ENCODE measurements at regions not wholly inside any gene's neighbourhood (a gene's known extent, or its start where the extent isn't known, plus 50 kb on each side); places are given as distances from the start of the nearest gene placed in this dataset.

GRCh38 chr2:156190517-156190916 lies 142.0 kb downstream of the NR4A2 start:
- TF ChIP-seq ZFX (IDR thresholded peaks at IDR 0.05): no peak
- TF ChIP-seq, protein P1, sequence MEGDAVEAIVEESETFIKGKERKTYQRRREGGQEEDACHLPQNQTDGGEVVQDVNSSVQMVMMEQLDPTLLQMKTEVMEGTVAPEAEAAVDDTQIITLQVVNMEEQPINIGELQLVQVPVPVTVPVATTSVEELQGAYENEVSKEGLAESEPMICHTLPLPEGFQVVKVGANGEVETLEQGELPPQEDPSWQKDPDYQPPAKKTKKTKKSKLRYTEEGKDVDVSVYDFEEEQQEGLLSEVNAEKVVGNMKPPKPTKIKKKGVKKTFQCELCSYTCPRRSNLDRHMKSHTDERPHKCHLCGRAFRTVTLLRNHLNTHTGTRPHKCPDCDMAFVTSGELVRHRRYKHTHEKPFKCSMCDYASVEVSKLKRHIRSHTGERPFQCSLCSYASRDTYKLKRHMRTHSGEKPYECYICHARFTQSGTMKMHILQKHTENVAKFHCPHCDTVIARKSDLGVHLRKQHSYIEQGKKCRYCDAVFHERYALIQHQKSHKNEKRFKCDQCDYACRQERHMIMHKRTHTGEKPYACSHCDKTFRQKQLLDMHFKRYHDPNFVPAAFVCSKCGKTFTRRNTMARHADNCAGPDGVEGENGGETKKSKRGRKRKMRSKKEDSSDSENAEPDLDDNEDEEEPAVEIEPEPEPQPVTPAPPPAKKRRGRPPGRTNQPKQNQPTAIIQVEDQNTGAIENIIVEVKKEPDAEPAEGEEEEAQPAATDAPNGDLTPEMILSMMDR (conservative IDR thresholded peaks at IDR 0.05): no peak
- H3K27ac ChIP-seq: no peak overlapping the region

GRCh38 chr2:156189584-156189983 lies 142.9 kb downstream of the NR4A2 start:
- no peak overlapping the region for H3K27ac ChIP-seq
- TF ChIP-seq, protein P1 (conservative IDR thresholded peaks at IDR 0.05): no peak
- no peak for TF ChIP-seq ZFX (IDR thresholded peaks at IDR 0.05)

- H3K27ac ChIP-seq: no peak overlapping the region
- TF ChIP-seq, protein P1 (conservative IDR thresholded peaks at IDR 0.05): no peak
- TF ChIP-seq ZFX (IDR thresholded peaks at IDR 0.05): no peak
Observed at GRCh38 chr2:156189143-156189542, 143.4 kb downstream of the NR4A2 start.

DNA sequence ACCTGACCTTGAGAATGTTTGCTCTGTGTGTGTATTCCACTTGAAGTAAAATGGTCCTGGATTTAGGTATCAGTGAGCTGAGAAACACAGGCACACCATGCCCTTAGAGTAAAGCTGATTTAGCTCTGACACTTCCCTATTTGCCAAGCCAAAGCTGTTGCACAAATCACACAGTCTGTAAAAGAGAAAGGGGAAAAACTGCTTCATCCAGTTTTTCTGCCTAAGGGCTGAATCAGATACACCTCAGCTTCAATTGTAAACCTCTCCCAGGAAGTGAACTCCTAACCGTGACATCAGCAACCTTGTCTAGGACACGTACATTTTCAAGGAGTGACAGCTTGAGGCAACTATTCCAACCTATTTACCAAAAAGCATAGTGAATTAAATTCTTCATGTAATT lies 150.4 kb downstream of the NR4A2 start:
- H3K27ac ChIP-seq: no peak overlapping the region; the same call in 1 of the 2 replicates
- TF ChIP-seq ZFX (IDR thresholded peaks at IDR 0.05): no peak
- TF ChIP-seq, protein P1 (conservative IDR thresholded peaks at IDR 0.05): no peak

DNA sequence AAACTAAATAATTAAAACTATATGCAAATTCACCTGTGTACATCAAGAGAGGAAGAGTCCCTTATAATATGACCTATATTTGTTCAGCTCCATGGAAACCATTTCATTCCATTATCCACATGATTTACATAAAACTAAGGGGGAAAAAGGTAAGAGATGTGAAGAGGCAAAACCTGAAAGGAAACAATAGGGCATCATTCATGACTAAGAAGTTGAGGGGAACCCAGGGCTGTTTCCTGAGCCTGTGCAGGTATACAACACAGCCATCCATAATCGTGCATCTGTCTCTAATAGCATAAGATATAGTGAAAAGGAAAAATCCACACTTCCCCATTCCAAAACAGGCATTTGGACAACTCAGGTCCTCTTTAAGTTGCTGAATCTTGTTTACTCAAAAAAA lies 151.3 kb downstream of the NR4A2 start:
- H3K27ac ChIP-seq: no peak overlapping the region
- TF ChIP-seq, protein P1 (conservative IDR thresholded peaks at IDR 0.05): no peak
- no peak for TF ChIP-seq ZFX (IDR thresholded peaks at IDR 0.05)

GRCh38 chr2:156177654-156178053 lies 154.9 kb downstream of the NR4A2 start:
- TF ChIP-seq, protein P1 (conservative IDR thresholded peaks at IDR 0.05): no peak
- TF ChIP-seq ZFX (IDR thresholded peaks at IDR 0.05): no peak
- H3K27ac ChIP-seq: no peak overlapping the region

- no peak overlapping the region for H3K27ac ChIP-seq
Observed at GRCh38 chr2:156175946-156176345, 156.6 kb downstream of the NR4A2 start.

More at GRCh38 chr2:156175946-156176345, 156.6 kb downstream of the NR4A2 start:
- TF ChIP-seq ZFX (IDR thresholded peaks at IDR 0.05): no peak
- TF ChIP-seq, protein P1 (conservative IDR thresholded peaks at IDR 0.05): no peak

Measured in C4-2B (cell line).